Karpas-422 (cell line): ENCODE measurements at regions not wholly inside any gene's neighbourhood (a gene's known extent, or its start where the extent isn't known, plus 50 kb on each side); places are given as distances from the start of the nearest gene placed in this dataset.

Experiments
- DNase-seq: peaks from one replicate; pipeline ENCODE4 v3.0.0-alpha.2; 2015
- H2AFZ ChIP-seq: fragments of 200-600 bp; sonication (generic); 2 replicates; pipeline ENCODE4 v1.6.1; 2014; ENCODE audit warnings: antibody characterized with exemption, low read length, mixed read lengths
- H3K27ac ChIP-seq: fragments of 200-600 bp; sonication (generic); 2 replicates; pipeline ENCODE4 v1.5.1; 2014; ENCODE audit warnings: mild to moderate bottlenecking, low read length, moderate library complexity
- H3K27me3 ChIP-seq: fragments of 200-600 bp; sonication (generic); 2 replicates; pipeline ENCODE4 v1.6.1; 2014; ENCODE audit warnings: low read length, mixed read lengths
- H3K36me3 ChIP-seq: fragments of 200-600 bp; sonication (generic); 2 replicates; pipeline ENCODE4 v1.6.1; 2014; ENCODE audit warnings: low read length, mixed read lengths; ENCODE audit not compliant: insufficient read depth
- H3K4me1 ChIP-seq: fragments of 200-600 bp; sonication (generic); 2 replicates; pipeline ENCODE4 v1.6.1; 2014; ENCODE audit warnings: mild to moderate bottlenecking, low read length, mixed read lengths
- H3K4me2 ChIP-seq: fragments of 200-600 bp; sonication (generic); 2 replicates; pipeline ENCODE4 v1.6.1; 2014; ENCODE audit warnings: low read length, low read depth, mild to moderate bottlenecking; ENCODE audit not compliant: poor library complexity, severe bottlenecking
- H3K4me3 ChIP-seq: fragments of 200-600 bp; sonication (generic); 2 replicates; pipeline ENCODE4 v1.5.1; 2014; ENCODE audit warnings: mild to moderate bottlenecking, antibody characterized with exemption, low read length, mixed read lengths
- H3K79me2 ChIP-seq: fragments of 200-600 bp; sonication (generic); 2 replicates; pipeline ENCODE4 v1.6.1; 2014; ENCODE audit warnings: mild to moderate bottlenecking, low read length, mixed read lengths
- H3K9ac ChIP-seq: fragments of 200-600 bp; sonication (generic); 2 replicates; pipeline ENCODE4 v1.6.0; 2014; ENCODE audit warnings: low read length
- H3K9me2 ChIP-seq: fragments of 200-600 bp; sonication (generic), shearing (Covaris generic); replicated peaks from 2 replicates; pipeline ENCODE4 v1.6.0; 2014; ENCODE audit warnings: mild to moderate bottlenecking, low read length, moderate library complexity; ENCODE audit not compliant: insufficient read depth
- H3K9me3 ChIP-seq: fragments of 300-700, 200-600 bp; sonication (generic); 2 replicates; pipeline ENCODE4 v1.6.1; 2014; ENCODE audit warnings: low read length, mixed read lengths
- H4K20me1 ChIP-seq: fragments of 200-600 bp; sonication (generic); 2 replicates; pipeline ENCODE4 v1.6.1; 2014; ENCODE audit warnings: mild to moderate bottlenecking, antibody characterized with exemption, low read length, low read depth; ENCODE audit not compliant: insufficient read depth

DNA sequence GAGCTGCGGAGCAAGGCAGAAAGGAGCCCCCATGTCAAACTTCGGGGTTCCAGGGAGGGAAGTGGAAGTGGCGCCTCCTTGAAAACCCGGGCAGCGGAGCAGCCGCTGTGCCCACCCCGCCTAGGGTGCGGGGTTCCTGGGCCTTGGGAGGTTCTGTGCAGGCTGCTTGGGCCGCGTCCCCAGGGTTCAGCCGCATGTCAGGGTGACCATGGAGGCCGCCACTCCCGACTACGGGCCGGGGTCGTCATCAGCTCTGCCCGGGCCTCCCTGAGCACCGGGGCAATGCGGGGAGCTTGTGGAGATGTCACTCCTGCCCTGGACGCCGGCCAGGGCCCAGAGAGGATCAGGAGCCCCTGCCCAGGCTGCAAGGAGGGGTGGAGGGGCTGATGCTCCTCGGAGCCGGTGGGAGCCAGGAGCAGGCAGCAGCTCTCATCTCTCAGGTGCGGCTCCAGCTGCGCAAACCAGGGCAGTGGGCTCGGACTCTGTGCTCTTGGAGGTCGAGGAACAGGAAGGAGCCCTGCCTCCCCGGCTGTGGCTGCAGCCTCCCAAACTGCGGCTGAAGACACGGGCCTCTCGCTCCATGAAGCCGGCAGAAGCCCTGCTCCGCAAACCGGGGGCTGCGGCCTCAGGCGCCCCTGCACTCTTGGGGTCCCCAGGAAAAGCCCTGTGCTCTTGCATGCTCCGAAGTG, 1286.5 kb downstream of the TMEM121 start:
- Histone ChIP-seq H3K9me3 (no peaks in the 10 kb centered on the region), H3K27ac (no peak overlapping the region), H3K9me2 (no peaks in the 10 kb centered on the region), H3K4me1 (no peaks in the 10 kb centered on the region), H4K20me1 (no peaks in the 10 kb centered on the region), H3K79me2 (no peaks in the 10 kb centered on the region), H3K36me3 (no peaks in the 10 kb centered on the region), H3K4me2 (no peak overlapping the region), H3K9ac (no peak overlapping the region), H2AFZ (no peak overlapping the region), H3K27me3 (no peaks in the 10 kb centered on the region), H3K4me3 (no peak overlapping the region)
- DNase-seq, result no peak

DNA sequence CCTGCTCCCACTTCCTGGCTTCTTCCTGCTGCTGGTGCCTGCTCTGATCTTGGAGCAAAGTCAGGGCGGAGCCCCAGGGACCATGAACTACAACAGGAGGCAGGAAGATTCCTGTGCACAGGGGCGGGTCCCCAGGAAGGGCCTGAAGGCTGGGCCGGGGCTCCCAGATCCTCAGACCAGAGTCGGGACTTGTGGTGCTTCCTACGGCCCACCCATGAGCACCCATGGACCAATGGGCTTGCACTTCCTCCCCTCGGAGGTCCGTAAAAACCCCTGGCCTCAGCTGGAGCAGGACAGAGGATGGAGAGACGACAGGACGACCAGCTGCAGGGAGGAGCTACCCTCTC, 1287.1 kb downstream of the TMEM121 start:
- no peaks in the 10 kb centered on the region for H3K27me3 ChIP-seq
- no peak overlapping the region for H3K9ac ChIP-seq
- H3K36me3 ChIP-seq, result no peaks in the 10 kb centered on the region

DNA sequence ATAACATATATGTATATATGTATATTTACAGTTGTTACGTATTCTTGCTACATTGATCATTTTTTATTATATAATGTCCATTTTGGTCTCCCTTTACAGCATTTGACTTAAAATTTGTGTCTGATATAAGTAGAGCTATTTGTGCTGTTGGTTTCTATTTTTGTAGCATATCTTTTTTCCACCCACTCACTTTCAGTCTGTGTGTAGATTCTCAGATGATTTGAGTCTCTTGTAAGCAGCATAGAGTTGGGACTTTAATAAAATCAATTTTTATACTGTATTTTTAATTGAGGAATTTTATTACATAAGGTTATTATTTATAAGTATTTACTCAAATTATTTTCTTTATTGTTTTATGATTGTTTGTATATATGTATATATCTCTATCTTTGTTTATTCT, 1293.7 kb downstream of the TMEM121 start:
- Histone ChIP-seq H3K27me3 (0 out of 2 replicates have a peak, but pooled peaks cover 3% of the 10 kb centered on the region), H3K79me2 (no peaks in the 10 kb centered on the region), H2AFZ (no peak overlapping the region), H3K9ac (no peak overlapping the region), H3K27ac (no peak overlapping the region), H3K36me3 (no peaks in the 10 kb centered on the region), H3K9me3 (no peaks in the 10 kb centered on the region), H4K20me1 (no peaks in the 10 kb centered on the region), H3K4me3 (no peak overlapping the region), H3K9me2 (no peaks in the 10 kb centered on the region), H3K4me2 (no peak overlapping the region), H3K4me1 (no peaks in the 10 kb centered on the region)
- DNase-seq, result no peak

More for the DNA sequence above, 1287.1 kb downstream of the TMEM121 start:
- H3K4me2 ChIP-seq, result no peak overlapping the region
- H2AFZ ChIP-seq, result no peak overlapping the region
- no peak overlapping the region for H3K4me3 ChIP-seq
- H3K4me1 ChIP-seq, result no peaks in the 10 kb centered on the region
- no peaks in the 10 kb centered on the region for H3K9me2 ChIP-seq
- no peak for DNase-seq
- no peaks in the 10 kb centered on the region for H4K20me1 ChIP-seq
- H3K9me3 ChIP-seq, result no peaks in the 10 kb centered on the region
- no peak overlapping the region for H3K27ac ChIP-seq
- no peaks in the 10 kb centered on the region for H3K79me2 ChIP-seq

DNA sequence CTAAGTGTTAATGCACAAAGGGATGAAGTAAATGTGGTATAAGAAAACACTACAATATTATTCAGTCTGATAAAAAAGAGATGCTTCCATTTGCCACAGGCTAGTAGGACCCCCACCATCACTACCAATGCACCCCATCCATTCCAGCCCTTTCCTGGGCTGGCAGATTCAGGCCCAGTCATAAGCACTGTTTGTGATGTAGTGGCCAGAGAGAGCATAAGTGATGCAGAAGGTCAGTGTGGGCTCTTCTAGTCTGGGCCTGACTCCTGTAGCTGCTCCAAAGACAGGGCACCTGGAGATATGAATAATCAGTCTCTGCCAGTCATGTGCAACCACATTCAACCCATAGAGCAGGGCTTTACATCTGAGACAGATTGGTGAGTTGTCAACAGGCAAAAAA, 1294.7 kb downstream of the TMEM121 start:
- Histone ChIP-seq H3K9me2 (no peaks in the 10 kb centered on the region), H3K9ac (no peak overlapping the region), H3K27me3 (0 out of 2 replicates have a peak, but pooled peaks cover 3% of the 10 kb centered on the region), H3K36me3 (no peaks in the 10 kb centered on the region), H2AFZ (no peak overlapping the region), H3K79me2 (no peaks in the 10 kb centered on the region), H3K4me3 (no peak overlapping the region), H4K20me1 (no peaks in the 10 kb centered on the region), H3K27ac (no peak overlapping the region), H3K4me1 (no peaks in the 10 kb centered on the region), H3K4me2 (no peak overlapping the region), H3K9me3 (no peaks in the 10 kb centered on the region)
- DNase-seq, result no peak

DNA sequence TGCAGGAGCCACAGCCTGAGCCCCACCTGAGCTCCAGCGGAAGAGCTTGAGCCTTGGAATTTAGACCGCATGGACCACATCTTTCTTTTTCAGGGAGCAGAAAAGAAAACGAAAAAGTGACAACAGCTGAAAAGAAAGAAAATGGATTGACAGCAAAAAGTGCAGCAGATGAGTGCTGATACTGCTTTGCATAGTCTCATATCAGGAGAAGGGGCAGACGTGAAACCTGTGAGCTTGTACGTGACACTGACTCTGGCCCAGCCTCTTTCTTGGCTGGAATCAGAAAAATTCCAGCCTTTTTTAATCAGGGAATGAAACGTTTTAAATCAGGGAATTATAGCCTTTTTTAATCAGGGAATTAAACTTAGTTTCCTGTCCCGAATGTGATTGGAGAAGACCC, 1296.5 kb downstream of the TMEM121 start:
- Histone ChIP-seq H3K27me3 (0 out of 2 replicates have a peak, but pooled peaks cover 3% of the 10 kb centered on the region), H3K9ac (no peak overlapping the region), H2AFZ (no peak overlapping the region), H3K27ac (no peak overlapping the region), H4K20me1 (no peaks in the 10 kb centered on the region), H3K9me3 (no peaks in the 10 kb centered on the region), H3K36me3 (no peaks in the 10 kb centered on the region), H3K4me3 (no peak overlapping the region), H3K79me2 (no peaks in the 10 kb centered on the region), H3K4me2 (no peak overlapping the region), H3K9me2 (no peaks in the 10 kb centered on the region), H3K4me1 (no peaks in the 10 kb centered on the region)
- no peak for DNase-seq

DNA sequence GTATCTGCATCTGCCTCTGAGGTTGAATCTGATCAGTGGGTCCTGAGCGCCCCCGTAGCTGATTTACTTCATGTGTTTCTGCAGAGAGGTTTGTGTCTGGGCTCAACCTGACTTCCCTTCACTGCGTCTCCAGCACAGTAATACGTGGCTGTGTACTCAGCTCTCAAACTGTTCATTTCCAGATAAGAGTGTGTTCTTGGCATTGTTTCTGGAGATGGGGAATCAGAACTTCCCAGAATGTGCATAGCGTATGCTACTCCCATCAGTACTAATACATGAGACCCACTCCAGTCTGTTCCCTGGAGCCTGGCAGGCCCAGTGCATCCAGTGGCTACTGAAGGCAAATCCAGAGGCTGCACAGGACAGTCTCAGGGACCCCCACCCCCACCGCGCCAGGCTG, 1297.2 kb downstream of the TMEM121 start:
- DNase-seq, result no peak
- Histone ChIP-seq H3K36me3 (no peaks in the 10 kb centered on the region), H3K79me2 (no peaks in the 10 kb centered on the region), H3K9me3 (no peaks in the 10 kb centered on the region), H2AFZ (no peak overlapping the region), H3K4me2 (no peak overlapping the region), H3K9ac (no peak overlapping the region), H3K9me2 (no peaks in the 10 kb centered on the region), H4K20me1 (no peaks in the 10 kb centered on the region), H3K4me3 (no peak overlapping the region), H3K27ac (no peak overlapping the region), H3K4me1 (no peaks in the 10 kb centered on the region), H3K27me3 (0 out of 2 replicates have a peak, but pooled peaks cover 3% of the 10 kb centered on the region)

DNA sequence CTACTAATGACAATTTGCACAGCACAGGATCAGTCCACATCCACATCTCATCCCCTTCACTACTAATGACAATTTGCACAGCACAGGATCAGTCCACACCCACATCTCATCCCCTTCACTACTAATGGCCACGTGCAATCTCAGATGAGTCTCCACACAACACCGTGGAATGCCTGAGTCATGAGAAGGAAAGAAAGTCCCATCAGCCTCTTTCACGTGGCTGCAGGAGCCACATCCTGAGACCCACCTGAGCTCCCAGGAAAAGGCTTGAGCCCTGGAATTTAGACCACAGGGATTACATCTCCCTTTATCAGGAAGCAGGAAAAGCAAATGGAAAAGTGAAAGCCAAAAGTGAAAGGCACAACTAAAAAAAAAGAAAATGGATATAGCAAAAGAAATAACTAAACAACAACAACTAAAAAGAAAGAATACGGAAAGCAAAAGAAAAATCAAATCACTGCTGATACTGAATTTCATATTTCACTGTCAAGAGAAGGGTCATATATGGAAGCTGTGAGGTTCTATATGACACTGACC, 1300.5 kb downstream of the TMEM121 start:
- H3K9ac ChIP-seq, result no peak overlapping the region
- H3K4me1 ChIP-seq, result no peaks in the 10 kb centered on the region
- H2AFZ ChIP-seq, result no peak overlapping the region
- DNase-seq, result no peak
- 0 out of 2 replicates have a peak, but pooled peaks cover 3% of the 10 kb centered on the region for H3K27me3 ChIP-seq
- H3K4me2 ChIP-seq, result no peak overlapping the region
- H3K4me3 ChIP-seq, result no peak overlapping the region
- H3K79me2 ChIP-seq, result no peaks in the 10 kb centered on the region
- peaks cover 11% of the 10 kb centered on the region for H3K9me3 ChIP-seq
- H3K36me3 ChIP-seq, result no peaks in the 10 kb centered on the region
- H4K20me1 ChIP-seq, result no peaks in the 10 kb centered on the region
- no peak overlapping the region for H3K27ac ChIP-seq
- no peaks in the 10 kb centered on the region for H3K9me2 ChIP-seq

DNA sequence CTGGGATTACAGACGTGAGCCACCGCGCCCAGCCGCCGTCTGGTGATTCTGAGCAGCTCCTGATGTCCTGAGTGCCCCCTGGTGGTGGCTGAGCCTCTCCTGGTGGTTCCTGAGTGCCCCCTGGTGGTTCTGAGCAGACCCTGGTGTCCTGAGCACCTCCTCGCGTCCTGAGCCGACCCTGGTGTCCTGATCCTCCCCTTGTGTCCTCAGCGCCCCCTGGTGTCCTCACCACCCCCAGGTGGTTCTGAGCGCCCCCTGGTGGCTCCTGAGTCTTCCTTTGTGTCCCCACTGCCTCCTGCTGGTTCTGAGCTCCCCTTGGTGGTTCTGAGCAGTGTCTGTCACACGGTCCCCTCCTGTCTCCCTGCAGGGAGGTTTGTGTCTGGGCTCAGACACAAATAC, 1304.9 kb downstream of the TMEM121 start:
- H3K27ac ChIP-seq, result no peak overlapping the region
- no peaks in the 10 kb centered on the region for H3K79me2 ChIP-seq
- H3K4me1 ChIP-seq, result no peaks in the 10 kb centered on the region
- no peak overlapping the region for H2AFZ ChIP-seq
- no peaks in the 10 kb centered on the region for H4K20me1 ChIP-seq
- no peaks in the 10 kb centered on the region for H3K9me2 ChIP-seq
- DNase-seq, result peak; percentile 83
- no peaks in the 10 kb centered on the region for H3K27me3 ChIP-seq
- no peak overlapping the region for H3K4me2 ChIP-seq
- H3K9me3 ChIP-seq, result peaks cover 20% of the 10 kb centered on the region
- no peaks in the 10 kb centered on the region for H3K36me3 ChIP-seq
- no peak overlapping the region for H3K9ac ChIP-seq
- H3K4me3 ChIP-seq, result peak overlapping the region; percentile 0; the same call in 1 of the 2 replicates
